Activated CD4-positive, alpha-beta T cell treated with anti-CD3 and anti-CD28 coated beads, Interleukin-2, amount 50 U/mL, for 1 hour (primary cell): ENCODE measurements at regions not wholly inside any gene's neighbourhood (a gene's known extent, or its start where the extent isn't known, plus 50 kb on each side); places are given as distances from the start of the nearest gene placed in this dataset.

Experiments used
- DNase-seq: peaks from one replicate; pipeline ENCODE4 v3.0.0-alpha.2; 2020

DNA sequence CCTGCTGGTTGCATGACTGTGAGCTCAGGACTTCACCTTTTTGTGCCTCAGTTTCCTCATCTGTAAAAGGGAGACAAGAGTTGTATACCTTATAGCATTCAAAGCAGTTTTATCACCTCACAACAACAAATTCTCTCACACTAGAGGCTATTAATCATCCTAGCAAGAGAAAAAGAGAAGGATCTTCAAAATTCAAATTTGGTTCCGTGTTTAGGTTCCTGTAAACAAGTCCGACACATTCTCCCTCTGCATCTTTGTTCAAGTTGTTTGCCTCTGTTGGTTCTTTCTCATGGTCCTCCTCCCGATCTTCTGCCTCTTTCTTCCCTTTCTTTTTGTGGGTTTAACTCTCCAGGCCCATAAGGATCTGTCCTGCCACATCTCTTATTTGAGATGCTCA lies 218.0 kb downstream of the PIK3R1 start:
- no peak for DNase-seq

DNA sequence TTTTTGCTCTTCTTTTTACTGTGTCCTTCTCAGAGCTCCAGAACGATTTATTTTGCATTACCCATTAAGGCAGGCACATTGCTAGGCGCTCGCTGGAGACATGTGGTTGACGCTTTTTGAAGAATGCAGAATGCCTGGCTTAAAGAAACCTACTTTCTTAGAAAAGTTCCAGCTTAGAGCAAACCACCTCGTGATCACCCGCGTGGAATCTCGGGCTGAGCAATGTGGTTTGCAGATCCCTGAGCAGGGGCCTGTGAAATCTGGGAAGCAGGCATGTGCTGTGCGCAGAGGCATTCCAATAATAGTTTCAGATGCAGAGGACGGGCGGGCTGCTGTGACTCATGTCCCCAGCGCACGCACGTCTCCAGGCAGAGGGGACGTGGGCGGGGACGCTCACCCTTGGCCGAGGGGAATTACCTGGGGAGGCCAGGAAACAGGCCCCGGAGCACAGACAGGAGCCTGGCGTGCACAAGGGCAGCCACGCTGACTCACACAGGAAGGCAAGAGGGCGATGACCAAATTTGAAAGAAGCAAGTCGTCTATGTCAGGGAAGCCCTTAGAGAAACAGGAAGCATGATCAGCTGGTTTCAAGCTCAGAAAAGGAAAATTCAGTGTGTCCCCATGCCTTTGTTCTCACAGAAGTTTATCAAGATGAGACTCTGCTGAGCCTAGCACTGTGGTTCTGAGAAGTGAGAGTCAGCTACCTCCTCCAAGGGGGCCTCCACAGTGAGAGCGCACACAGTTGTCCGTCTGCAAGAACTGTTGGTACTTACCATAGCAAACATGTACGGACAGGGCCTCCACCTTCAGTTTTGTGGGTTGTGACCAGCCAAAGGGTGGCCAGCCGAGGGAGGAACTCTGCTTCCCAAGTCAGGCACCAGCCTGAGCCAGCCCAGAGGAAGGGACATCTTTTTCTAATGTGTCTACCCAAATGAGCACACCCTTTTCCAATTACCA lies 218.6 kb downstream of the PIK3R1 start:
- peak; percentile 85 for DNase-seq

DNA sequence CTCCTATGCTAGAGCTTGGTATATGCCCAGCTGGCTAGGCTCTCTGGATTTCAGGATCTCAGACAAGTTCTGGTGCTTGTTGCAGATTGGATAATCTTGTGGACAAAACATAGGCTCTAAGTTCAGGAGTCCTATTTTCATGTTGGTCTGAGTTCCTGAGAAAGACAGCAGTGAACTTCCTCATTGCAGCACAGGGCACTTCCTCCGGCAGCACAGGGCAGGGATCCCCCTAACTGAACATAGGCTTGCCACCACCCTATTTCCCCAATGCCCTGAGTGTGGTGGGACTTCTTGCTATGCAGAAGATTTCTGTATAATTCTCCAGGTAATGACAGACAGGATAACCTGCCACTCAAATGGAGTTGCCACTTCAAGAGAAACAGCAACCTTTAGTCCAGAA lies 220.1 kb downstream of the PIK3R1 start:
- no peak for DNase-seq

DNA sequence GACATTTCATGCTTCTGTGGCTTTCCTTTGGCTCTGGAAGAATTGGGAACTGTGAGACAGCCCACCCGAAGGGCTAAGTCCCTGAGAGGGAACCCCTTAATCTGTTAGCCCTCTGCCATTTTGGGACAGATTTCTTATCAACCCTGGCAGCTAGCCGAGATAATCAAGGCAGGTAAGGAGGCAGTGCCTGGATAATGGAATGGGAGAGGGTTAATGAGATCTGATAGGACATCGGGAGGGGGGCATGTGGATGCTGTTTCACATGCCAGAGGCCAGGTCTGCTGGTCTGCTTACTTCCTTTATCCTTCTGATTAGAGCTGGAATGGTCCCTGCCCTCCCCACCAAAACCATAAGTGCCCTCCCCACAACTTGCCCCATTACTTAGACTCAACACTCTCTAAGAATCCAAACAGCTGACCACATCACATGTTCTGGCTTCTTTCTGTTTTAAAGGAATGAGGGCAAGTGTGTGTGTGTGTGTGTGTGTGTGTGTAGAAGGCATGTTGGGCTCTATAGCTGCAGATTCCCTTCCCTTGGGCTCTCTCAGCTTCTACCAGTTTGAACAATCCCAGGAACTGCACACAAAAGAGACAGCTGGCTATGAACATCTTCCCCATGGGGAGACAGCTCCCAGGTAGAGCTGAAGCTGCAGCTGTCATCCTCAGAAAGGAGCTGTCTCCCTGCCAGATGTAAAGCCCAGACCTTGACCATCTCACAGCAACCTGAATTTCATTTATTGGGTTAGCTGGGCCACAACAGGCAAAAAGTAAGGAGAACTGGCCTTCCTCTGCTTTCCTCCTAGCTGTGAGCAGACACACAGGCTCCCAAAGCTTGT lies 221.3 kb downstream of the PIK3R1 start:
- DNase-seq, result no peak

DNA sequence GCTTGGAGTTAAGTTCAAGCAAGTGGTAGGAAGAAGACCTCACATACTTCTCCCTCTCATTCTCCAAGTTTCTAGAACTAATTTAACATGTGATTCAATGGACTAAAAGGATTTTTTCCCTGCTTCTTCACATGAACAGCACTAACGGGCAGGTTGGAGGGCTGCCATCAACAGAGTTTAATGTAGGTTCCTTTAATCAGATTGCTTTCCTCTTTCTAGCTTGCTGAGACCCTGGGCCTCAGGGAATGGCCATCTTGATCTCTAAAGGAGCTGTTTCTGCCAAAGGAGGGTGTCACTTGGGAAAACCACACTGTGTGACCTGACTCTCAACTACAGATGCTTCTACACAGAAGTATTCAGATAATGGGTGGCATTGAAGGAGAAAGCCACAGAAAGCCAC lies 223.3 kb downstream of the PIK3R1 start:
- DNase-seq, result no peak

DNA sequence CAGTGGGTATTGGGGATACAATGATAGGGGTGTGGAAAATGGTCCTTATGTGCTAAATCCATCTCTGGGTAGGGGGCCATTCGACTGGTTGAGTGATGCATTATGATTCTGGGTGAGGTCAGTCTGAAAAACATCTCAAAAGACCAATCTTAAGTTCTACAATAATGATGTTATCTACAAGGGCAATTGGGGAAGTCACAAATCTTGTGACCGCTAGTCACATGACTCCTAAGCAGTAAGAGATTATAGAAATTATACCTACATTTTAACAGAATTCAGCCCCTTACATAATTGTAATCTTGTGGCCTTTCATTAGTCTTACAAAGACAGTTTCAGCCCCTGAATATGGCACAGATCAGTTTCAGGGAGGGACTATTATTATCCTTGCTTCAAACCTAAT lies 224.7 kb downstream of the PIK3R1 start:
- DNase-seq, result no peak

DNA sequence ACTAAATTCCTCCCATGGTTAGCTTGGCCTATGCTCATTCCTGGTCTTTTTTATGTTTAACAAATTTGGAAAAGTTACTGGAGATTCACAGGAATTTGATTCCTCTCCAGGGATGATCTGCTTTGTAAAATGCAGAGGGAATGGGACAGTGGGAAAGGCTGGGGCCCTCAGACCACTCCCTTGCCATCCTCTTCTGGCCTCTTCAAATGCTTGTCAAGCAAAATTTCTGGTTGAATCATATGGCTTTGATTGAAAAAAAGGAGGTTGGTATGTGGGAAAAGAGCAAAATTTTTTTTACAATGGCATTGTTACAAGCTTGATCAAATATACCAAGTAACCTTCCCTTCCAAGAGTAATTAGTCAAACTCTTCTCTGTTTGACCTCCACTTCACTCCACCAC lies 225.1 kb downstream of the PIK3R1 start:
- DNase-seq, result no peak

DNA sequence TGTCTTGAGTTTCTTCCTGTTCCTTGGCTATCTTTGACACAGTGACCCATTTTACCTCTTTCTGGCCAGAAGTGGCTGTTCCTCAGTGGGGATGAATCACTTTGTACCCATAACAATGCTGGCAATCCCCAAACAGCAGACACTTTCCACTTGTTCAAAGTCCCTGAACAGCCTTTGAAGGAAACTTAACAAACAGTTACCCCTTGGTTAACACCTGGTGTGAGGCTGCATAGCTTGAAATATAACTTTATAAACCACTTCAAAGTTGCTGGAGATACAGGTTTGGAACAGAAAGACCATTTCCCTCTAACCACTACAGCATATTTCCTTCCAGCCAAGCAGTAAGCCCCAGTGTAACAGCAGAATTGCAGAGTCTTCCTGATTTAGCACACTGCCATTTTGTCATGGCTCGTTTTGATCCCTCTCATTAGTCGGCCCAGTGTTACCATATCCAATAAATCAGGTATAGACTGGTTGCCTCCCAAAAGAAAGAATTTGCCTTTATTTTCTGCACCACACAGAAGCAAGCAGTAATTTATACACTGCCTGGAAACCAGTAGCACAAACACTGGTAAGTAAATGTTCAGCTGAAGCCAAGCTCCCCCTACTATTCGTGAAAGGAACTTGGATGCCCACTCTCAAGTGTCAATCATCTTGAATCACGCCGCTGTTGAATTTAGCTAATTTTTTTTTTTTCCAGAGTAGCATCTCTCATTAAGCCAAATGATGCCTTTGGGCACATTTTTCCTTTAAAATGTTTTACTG lies 225.9 kb downstream of the PIK3R1 start:
- no peak for DNase-seq

DNA sequence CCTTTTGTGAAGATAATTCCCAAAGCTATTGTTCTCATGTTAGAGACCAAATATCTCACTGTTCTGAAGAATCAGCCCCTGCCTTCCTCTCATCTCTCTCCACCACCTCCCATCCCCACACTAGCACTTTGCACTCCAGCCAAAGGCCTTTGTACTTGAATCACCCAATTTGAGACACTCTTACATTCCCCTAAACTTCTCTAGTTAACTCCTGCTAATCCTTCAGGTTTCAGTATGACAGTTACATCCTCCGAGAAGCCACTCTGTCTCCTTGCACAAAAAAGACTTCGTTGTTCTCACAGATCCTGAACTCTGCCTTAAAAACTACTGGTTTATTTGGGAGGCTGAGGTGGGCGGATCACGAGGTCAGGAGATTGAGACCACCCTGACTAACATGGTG lies 227.5 kb downstream of the PIK3R1 start:
- no peak for DNase-seq

DNA sequence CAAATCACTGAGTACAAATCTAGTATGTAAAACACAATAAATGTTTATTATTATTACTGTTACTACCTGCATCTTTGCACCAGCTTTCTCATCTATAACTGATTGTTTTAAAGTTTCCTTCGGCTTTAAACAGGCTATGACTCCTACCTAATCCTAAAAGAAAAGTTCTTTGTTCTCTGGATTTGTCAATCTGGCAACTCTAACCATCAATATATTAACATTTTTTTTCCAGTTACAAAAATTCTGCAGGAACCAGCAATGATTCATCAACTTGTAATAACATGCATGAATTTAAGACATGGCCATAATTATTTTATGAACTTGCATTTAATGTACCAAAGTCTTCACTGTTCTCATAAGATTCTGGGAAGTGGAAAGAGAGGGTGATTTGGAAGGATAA lies 228.5 kb downstream of the PIK3R1 start:
- no peak for DNase-seq

DNA sequence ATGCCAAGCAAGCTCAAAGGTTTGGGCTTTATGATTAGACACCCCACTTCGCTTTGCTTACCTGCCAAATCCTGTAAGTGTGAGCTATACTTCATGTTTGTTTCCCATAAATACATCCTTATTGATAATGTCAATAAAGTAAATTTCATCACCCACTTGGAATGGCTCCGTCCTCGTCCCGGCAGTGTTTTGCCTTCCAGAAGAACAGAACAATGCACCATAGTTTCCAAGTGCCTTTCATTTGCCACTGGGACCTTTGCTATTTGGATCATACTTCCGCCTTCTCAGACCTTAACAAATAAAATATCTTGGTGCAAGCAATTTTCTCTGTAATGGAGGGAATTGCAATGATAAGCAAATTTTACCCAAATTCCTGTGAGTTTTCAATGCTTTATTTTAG lies 229.3 kb downstream of the PIK3R1 start:
- DNase-seq, result no peak

DNA sequence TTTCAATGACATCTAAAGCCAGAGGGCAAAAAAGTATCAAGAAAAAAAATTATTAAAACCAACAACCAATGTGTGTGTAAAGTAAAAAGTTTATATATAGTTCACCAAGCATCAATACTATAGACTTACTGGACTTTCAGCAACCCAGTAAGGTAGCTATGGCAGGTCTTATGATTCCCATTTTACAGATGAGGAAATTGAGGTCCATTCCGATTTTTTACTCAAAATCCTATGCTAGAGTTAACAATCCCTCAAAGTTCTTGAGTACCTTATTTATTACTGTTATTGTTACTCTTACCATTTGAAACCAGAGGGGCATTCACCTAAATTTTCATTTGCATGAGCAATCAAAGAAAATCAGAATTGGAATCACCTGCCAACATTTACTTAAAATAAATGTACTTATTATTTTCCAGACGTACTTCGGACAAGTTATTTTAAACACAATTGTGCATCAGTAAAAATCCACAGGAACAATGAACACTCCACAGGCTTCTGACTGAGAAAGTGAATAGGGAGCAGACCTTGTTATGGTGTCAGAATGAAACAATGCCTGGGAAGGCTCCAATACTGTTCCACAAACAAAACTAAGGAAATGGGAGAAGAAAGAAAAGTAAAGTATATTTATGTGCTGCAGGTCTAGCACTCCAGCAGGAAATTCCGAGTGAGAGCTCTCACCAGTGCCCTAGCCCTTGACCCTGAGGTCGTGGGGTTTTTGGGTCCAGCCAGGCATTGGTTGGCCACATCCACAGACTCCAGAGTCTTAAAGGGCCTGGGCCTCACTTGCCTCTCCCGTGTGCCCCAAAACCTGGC lies 229.9 kb downstream of the PIK3R1 start:
- DNase-seq, result no peak

DNA sequence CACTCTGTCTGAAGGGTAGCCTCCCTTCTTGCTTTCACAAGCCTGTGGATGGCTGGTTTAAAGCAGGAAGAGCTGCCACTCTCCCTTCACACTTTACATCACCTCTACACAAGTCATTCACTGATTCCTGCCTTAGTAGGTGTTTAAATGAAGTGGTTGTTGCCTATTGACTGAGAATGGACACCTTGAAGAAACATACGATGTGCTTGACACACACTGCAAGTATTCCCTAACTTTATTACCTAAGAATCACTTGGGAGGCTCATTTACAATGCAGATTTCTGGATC lies 230.5 kb downstream of the PIK3R1 start:
- no peak for DNase-seq

DNA sequence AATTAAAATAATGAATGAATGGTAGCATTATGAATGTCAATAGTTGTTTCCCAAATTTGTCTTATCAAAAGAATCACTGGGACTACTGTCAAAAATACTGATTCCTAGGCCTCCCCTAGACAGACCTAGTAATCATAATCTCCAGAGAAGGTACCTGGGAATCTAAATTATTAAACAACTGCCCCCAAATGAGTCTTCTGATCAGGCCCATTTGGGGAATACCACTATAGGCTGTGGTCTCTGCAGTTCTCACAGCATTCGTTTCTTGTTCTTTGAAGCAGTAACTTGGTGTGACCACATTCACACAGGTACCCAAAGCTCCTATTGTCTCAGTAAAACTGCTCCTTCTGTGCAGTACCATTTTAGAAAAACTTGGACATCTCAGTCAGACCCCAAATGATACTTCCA lies 230.9 kb downstream of the PIK3R1 start:
- no peak for DNase-seq

DNA sequence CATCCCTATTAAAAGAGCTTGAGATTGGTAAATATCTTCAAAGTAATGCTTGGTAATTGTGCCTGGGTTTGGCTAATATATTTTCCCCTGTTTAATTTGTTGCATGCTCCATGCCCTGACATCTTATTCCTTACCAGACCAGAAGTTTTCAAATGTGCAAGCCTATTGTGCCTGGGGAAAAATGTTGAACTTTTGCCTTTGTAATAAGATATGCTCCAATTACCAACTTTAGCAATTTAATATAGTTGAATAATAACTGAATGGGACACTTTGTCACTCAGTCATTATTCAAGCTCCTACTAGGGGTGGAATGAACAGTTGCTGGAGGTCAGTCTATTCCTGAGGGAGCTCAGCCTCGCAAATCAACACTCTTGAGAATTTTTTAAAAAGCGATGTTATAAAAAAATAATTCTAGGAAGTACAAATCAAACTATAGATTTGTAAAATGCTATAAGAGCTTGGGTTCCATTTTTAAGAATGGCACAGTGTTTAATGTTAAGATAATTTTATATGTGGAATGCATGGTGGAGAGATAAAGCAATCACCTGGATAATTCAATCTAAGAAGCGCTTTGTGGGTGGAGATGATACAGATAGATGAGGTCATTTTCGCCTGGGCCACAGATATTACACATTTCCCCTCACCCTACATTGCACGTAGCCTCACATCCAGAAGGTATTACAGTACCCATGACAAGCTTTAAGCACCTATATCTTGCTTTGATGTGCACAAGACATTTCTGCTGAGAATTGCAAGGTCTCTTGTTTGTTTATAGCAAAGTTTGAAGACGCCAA lies 231.8 kb downstream of the PIK3R1 start:
- no peak for DNase-seq

DNA sequence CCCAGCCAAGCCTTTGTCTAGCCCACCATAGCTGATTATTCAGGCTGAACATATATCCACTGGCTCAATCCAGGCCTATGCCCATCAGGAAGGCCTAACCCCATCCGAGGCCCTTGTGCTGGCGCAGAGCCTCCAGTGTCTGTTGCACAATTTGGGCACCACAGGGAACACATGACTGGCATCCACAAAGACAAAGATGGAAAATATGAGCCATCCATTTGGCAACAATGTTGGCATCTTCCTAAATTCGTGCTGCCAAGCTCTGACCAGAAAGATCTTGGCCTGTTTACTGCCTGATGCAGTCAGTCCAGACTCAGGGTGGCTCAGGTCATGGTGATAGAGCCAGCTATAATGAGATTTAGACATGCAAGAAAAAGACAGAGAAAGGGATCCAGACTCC lies 233.8 kb downstream of the PIK3R1 start:
- DNase-seq, result no peak

DNA sequence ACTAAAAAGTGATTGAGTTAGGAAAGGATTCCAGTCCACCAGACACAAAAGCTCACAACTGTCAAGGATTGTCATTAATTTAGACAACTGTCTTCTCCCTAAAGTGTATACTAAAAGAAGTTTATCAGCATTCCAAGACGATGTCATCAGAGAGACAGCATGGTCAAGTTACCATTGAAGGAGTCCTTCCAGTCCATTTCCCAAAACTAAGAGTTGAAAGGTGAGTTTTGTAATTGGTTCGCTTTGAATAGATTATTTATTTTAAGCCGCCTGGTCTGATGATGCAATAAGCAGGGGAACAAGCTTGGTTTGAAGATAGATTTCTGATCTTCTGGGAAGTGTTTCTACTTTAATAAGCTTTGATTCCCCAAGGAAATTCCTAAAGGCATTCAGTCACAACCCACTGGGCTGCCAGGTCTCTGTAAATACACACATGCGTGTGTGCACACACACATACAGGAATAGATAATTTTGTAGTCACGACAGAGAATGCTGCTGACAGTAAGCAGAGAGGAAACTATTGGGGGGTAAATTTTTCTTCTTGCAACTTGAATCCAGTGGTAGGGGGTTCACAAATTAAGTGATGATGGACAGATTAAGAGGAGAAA lies 234.8 kb downstream of the PIK3R1 start:
- DNase-seq, result no peak

DNA sequence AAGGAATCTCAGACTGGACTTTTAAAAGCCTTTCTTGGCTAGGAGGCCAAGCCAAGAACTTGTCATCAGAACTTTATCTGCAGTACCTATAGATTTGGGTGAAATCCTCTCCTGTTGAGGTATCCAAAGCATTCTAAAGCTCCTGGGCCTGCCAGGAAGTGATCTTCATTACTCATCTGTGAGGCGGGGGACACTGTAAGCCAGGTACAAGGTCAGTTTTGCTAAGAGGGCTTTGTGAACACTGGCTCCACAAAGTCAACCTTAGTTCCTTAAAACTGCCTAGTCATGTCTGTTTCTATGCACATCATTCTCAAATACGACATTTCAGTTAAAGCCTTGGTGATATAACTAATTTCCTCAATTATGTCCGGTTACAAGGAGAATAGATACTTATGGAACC lies 236.7 kb downstream of the PIK3R1 start:
- DNase-seq, result no peak

DNA sequence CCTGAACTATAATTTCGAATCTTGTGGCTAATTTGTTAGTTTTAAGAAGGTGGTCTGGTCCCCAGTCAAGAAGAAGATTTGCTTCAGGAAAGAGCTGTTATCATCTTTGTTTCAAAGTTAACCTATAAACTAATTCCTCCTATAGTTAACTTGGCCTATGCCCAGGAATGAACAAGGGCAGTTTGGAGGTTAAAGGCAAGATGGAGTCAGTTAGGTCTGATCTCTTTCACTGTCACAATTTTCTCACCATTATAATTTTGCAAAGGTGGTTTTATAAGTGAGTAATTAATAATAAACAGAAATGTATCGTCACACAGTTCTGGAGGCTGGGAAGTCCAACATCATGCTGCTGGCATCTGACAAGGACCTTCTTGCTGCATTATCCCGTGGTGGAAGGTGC lies 238.6 kb downstream of the PIK3R1 start:
- DNase-seq, result no peak

DNA sequence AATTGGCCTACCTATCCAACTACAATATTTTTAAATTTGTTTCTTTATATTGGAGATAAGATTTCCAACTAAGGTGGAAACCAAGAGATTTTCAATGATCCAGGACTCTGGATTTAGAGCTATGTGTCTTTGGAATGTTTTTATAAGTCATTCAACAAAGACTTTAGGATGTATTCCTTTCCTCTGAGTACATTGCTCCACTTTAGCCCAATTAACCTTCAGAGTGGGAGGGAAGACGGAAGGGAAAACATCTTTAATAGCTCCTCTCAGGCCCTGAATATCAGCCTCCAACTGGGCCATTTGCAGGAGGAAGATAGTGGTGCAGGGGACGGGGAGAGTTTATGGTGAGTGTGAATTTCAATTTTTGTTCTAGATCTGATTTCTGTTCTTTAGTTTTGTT lies 239.2 kb downstream of the PIK3R1 start:
- no peak for DNase-seq

DNA sequence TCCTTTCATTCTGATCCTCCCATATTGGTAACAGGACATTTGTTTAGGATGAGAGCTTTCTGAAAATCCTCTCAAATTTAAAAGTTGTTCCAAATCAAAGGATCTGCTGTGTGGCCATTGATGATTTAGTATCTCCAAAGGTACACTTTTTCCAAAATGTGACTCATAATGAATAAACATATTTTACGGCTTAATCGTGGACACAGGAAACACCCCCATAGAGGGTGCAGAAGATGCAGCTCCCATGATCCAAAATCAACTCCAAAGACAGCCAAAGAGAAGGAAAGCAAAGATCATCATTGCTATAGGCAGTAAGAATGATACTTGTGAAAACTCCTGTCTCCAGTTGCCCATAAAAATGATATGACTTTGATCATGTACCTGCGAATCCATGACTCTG lies 239.7 kb downstream of the PIK3R1 start:
- no peak for DNase-seq
